Aorta (tissue), 5 donors: ENCODE measurements at regions not wholly inside any gene's neighbourhood (a gene's known extent, or its start where the extent isn't known, plus 50 kb on each side); places are given as distances from the start of the nearest gene placed in this dataset.

ENCODE experiments used
- ATAC-seq: fragments of 200-7000 bp; cut with Tn5 transposase; one replicate; pipeline ENCODE4 v1.9.1; 2022; ENCODE audit warnings: moderate library complexity; ENCODE audit not compliant: low FRiP score
- DNase-seq, 2 donors: peaks; one replicate each; pipeline ENCODE4 v3.0.0-alpha.2; 2020
- H3K27ac ChIP-seq, 2 donors: one replicate each; pipeline ENCODE4 v1.5.1; 2013; ENCODE audit warnings: low read length in 2 of 2, mild to moderate bottlenecking in 2 of 2, moderate library complexity in 2 of 2, control low read depth in 1 of 2, inconsistent platforms in 1 of 2, low read depth in 1 of 2
- H3K27me3 ChIP-seq, 2 donors: one replicate each; pipeline ENCODE4 v1.6.1; 2013; ENCODE audit warnings: control low read depth in 1 of 2, low read length in 1 of 2, mild to moderate bottlenecking in 1 of 2, moderate library complexity in 1 of 2; ENCODE audit not compliant: insufficient read depth in 2 of 2, control insufficient read depth in 1 of 2
- H3K36me3 ChIP-seq, 2 donors: one replicate each; pipeline ENCODE4 v1.6.1; 2013; ENCODE audit warnings: control low read depth in 1 of 2, low read length in 1 of 2, mild to moderate bottlenecking in 1 of 2; ENCODE audit not compliant: insufficient read depth in 2 of 2, control insufficient read depth in 1 of 2
- H3K4me1 ChIP-seq, 2 donors: one replicate each; pipeline ENCODE4 v1.6.1; 2013; ENCODE audit warnings: low read length in 2 of 2, control low read depth in 1 of 2, mild to moderate bottlenecking in 1 of 2, moderate library complexity in 1 of 2; ENCODE audit not compliant: insufficient read depth in 2 of 2, control insufficient read depth in 1 of 2
- H3K4me3 ChIP-seq, 2 donors: one replicate each; pipeline ENCODE4 v1.5.1; 2013; ENCODE audit warnings: low read length in 2 of 2, control low read depth in 1 of 2, mild to moderate bottlenecking in 1 of 2
- H3K9me3 ChIP-seq: one replicate; pipeline ENCODE4 v1.6.1; 2013; ENCODE audit warnings: mild to moderate bottlenecking, low read length; ENCODE audit not compliant: control insufficient read depth
- WGBS, 2 donors: extraction: QIAGEN DNeasy Blood & Tissue Kit; methylation state at CpG; one replicate each; pipeline ENCODE4 v1.1.7; 2013; 5-methylcytosine and 5-hydroxymethylcytosine counted together
- intact Hi-C, 2 donors: fragments of 100-400 bp; cut with DNase I; formaldehyde crosslinking; loops; one replicate each; pipeline versions ENCODE4 v1.14.2 to v1.15.0; 2022
- donor health status: healthy with polysubstance abuse.
- donor health status: Bipolar disorder and iron deficiency.
- donor health status: DM: no; HTN: no; CAD: no.
- donor health status: DM: no; HTN: no; CAD: no.
- donor health status: DM: yes; HTN: yes; CAD: no.

GRCh38 chr10:88200312-88201032, 337.0 kb downstream of the PTEN start:
- H3K36me3 ChIP-seq: no peaks in the 10 kb centered on the region
- intact Hi-C loops: no loop called here
- ATAC-seq: no peak

GRCh38 chr10:88205842-88206446, 342.5 kb downstream of the PTEN start:
- Histone ChIP-seq H3K27me3 (no peaks in the 10 kb centered on the region), H3K36me3 (no peaks in the 10 kb centered on the region), H3K9me3 (no peaks in the 10 kb centered on the region), H3K4me3 (no peak overlapping the region), H3K27ac (no peak overlapping the region), H3K4me1 (no peaks in the 10 kb centered on the region)
- DNase-seq (no peak), ATAC-seq (no peak)
- intact Hi-C loops: no loop called here
- 80 to 86% methylated on average over 2 of the region's 2 CpGs for WGBS, 2 donors

More at GRCh38 chr10:88200312-88201032, 337.0 kb downstream of the PTEN start:
- peaks cover 0 to 4% of the 10 kb centered on the region in 2 donors for H3K4me1 ChIP-seq
- WGBS, 2 donors: 76 to 77% methylated on average over 3 of the region's 3 CpGs
- no peak for DNase-seq
- H3K4me3 ChIP-seq: no peak overlapping the region
- no peak overlapping the region for H3K27ac ChIP-seq
- no peaks in the 10 kb centered on the region for H3K9me3 ChIP-seq
- H3K27me3 ChIP-seq: no peaks in the 10 kb centered on the region

GRCh38 chr10:88207121-88207546, 343.7 kb downstream of the PTEN start:
- no peaks in the 10 kb centered on the region for H3K27me3 ChIP-seq

GRCh38 chr10:88209231-88209630, 345.8 kb downstream of the PTEN start:
- Histone ChIP-seq H3K4me1 (no peaks in the 10 kb centered on the region), H3K27me3 (no peaks in the 10 kb centered on the region), H3K4me3 (no peak overlapping the region), H3K27ac (no peak overlapping the region), H3K36me3 (no peaks in the 10 kb centered on the region), H3K9me3 (no peaks in the 10 kb centered on the region)
- no peak for ATAC-seq
- intact Hi-C loops: no loop called here
- DNase-seq: no peak
- WGBS, 2 donors: 95 to 96% methylated on average over 4 of the region's 4 CpGs

More at GRCh38 chr10:88207121-88207546, 343.7 kb downstream of the PTEN start:
- Histone ChIP-seq H3K4me1 (no peaks in the 10 kb centered on the region), H3K27ac (no peak overlapping the region), H3K36me3 (no peaks in the 10 kb centered on the region), H3K9me3 (no peaks in the 10 kb centered on the region), H3K4me3 (no peak overlapping the region)
- 92 to 96% methylated on average over 3 of the region's 3 CpGs for WGBS, 2 donors
- ATAC-seq (no peak), DNase-seq (no peak)
- intact Hi-C loops: no loop called here

- intact Hi-C loops: no loop called here
- no peaks in the 10 kb centered on the region for H3K36me3 ChIP-seq
- no peak overlapping the region for H3K4me3 ChIP-seq
- no peak overlapping the region for H3K27ac ChIP-seq
- no peaks in the 10 kb centered on the region for H3K9me3 ChIP-seq
- ATAC-seq (no peak), DNase-seq (no peak)
- 85 to 86% methylated on average over 5 of the region's 5 CpGs for WGBS, 2 donors
- no peaks in the 10 kb centered on the region for H3K27me3 ChIP-seq
- no peaks in the 10 kb centered on the region for H3K4me1 ChIP-seq
These were observed 346.6 kb downstream of the PTEN start for GRCh38 chr10:88209837-88210561.

- WGBS, 2 donors: 92 to 93% methylated on average over 1 of the region's 1 CpG
- no peaks in the 10 kb centered on the region for H3K9me3 ChIP-seq
- no peak overlapping the region for H3K4me3 ChIP-seq
- H3K27me3 ChIP-seq: no peaks in the 10 kb centered on the region
- ATAC-seq: no peak
- intact Hi-C loops: no loop called here
- no peak for DNase-seq
- H3K36me3 ChIP-seq: no peaks in the 10 kb centered on the region
- no peak overlapping the region for H3K27ac ChIP-seq
- no peaks in the 10 kb centered on the region for H3K4me1 ChIP-seq
These were observed 347.8 kb downstream of the PTEN start for GRCh38 chr10:88211230-88211629.

GRCh38 chr10:88212069-88212468, 348.6 kb downstream of the PTEN start:
- H3K36me3 ChIP-seq: no peaks in the 10 kb centered on the region
- H3K4me3 ChIP-seq: no peak overlapping the region
- no peaks in the 10 kb centered on the region for H3K9me3 ChIP-seq
- no peak overlapping the region for H3K27ac ChIP-seq
- DNase-seq (no peak), ATAC-seq (no peak)
- intact Hi-C loops: no loop called here
- no peaks in the 10 kb centered on the region for H3K27me3 ChIP-seq
- no peaks in the 10 kb centered on the region for H3K4me1 ChIP-seq

- Histone ChIP-seq H3K4me1 (no peaks in the 10 kb centered on the region), H3K27ac (no peak overlapping the region), H3K9me3 (no peaks in the 10 kb centered on the region), H3K4me3 (no peak overlapping the region), H3K36me3 (no peaks in the 10 kb centered on the region), H3K27me3 (no peaks in the 10 kb centered on the region)
- ATAC-seq: no peak
- 89 to 93% methylated on average over 6 of the region's 6 CpGs for WGBS, 2 donors
- DNase-seq: no peak
- intact Hi-C loops: no loop called here
These were observed 349.7 kb downstream of the PTEN start for GRCh38 chr10:88213065-88213605.
